Epithelial cell of esophagus (primary cell): ENCODE measurements at regions not wholly inside any gene's neighbourhood (a gene's known extent, or its start where the extent isn't known, plus 50 kb on each side); places are given as distances from the start of the nearest gene placed in this dataset.
A peak's percentile ranks its signal among the peaks of the same experiment; 100 is the strongest.

Experiments
- DNase-seq: peaks from one replicate; pipeline ENCODE4 v3.0.0; 2010; ENCODE audit warnings: low read depth
- H3K4me3 ChIP-seq: 2 replicates; pipeline ENCODE4 v1.5.1; 2011; ENCODE audit warnings: mild to moderate bottlenecking, low read length, control low read depth
- CTCF ChIP-seq: IDR thresholded peaks from 2 replicates; pipeline ENCODE4 v1.5.1; 2011; ENCODE audit warnings: low read depth, mild to moderate bottlenecking, low read length, control low read depth, inconsistent platforms; ENCODE audit not compliant: insufficient read depth; ENCODE audit errors: missing control alignments

GRCh38 chr4:3382251-3382650 lies 59.5 kb upstream of the HGFAC start:
- no peak for DNase-seq
- no peak overlapping the region for H3K4me3 ChIP-seq
- no peak for TF ChIP-seq CTCF

- H3K4me3 ChIP-seq, result peak overlapping the region; percentile 73
- peak; percentile 91 for DNase-seq
- no peak for TF ChIP-seq CTCF
Measured at GRCh38 chr4:3384391-3384770, 57.4 kb upstream of the HGFAC start.

- TF ChIP-seq CTCF, result no peak
- DNase-seq, result peak; percentile 91
- peak overlapping the region; percentile 73 for H3K4me3 ChIP-seq
Measured at GRCh38 chr4:3384771-3385710, 56.7 kb upstream of the HGFAC start.

- DNase-seq, result peak; percentile 96
- H3K4me3 ChIP-seq, result peak overlapping the region; percentile 73
- TF ChIP-seq CTCF, result no peak
Measured at GRCh38 chr4:3385711-3386420, 55.9 kb upstream of the HGFAC start.

- no peak for TF ChIP-seq CTCF
- peak; percentile 87 for DNase-seq
- H3K4me3 ChIP-seq, result peak overlapping the region; percentile 73
Measured at GRCh38 chr4:3386526-3386925, 55.2 kb upstream of the HGFAC start.

- DNase-seq, result peak; percentile 31
- TF ChIP-seq CTCF, result no peak
- H3K4me3 ChIP-seq, result peak overlapping the region; percentile 73
Measured at GRCh38 chr4:3387154-3387942, 54.4 kb upstream of the HGFAC start.
